Neural cell (in vitro differentiated cells): ENCODE measurements at regions not wholly inside any gene's neighbourhood (a gene's known extent, or its start where the extent isn't known, plus 50 kb on each side); places are given as distances from the start of the nearest gene placed in this dataset.
"Not testable (repeated sequence)": the region's sequence is repeated elsewhere in the genome, so short reads cannot be mapped to it uniquely, and the experiment has no call there.

Experiments
- EP300 ChIP-seq: fragments of 450-650 bp; conservative IDR thresholded peaks from 2 replicates; pipeline ENCODE4 v1.6.1; 2014; ENCODE audit warnings: antibody characterized with exemption, mild to moderate bottlenecking, moderate library complexity; ENCODE audit not compliant: poor library complexity, severe bottlenecking
- EZH2 ChIP-seq: fragments of 200-600, 300-800 bp; shearing (Covaris generic), sonication (generic); IDR thresholded peaks from 2 replicates; pipeline ENCODE4 v1.6.1; 2014; ENCODE audit warnings: antibody characterized with exemption, low read length, borderline replicate concordance, mild to moderate bottlenecking; ENCODE audit not compliant: insufficient read depth, poor library complexity, severe bottlenecking
- RAD21 ChIP-seq: fragments of 450-650 bp; conservative IDR thresholded peaks from 2 replicates; pipeline ENCODE4 v1.6.1; 2014; ENCODE audit warnings: antibody characterized with exemption, mild to moderate bottlenecking, moderate library complexity
- TF ChIP-seq, protein P1 (sequence below): IDR thresholded peaks from 2 replicates; pipeline ENCODE4 v1.6.1; 2012; ENCODE audit warnings: borderline replicate concordance
- TF ChIP-seq, protein P2 (sequence below): fragments of 450-650 bp; IDR thresholded peaks from 2 replicates; pipeline ENCODE4 v1.5.1; 2014; ENCODE audit warnings: antibody characterized with exemption, mild to moderate bottlenecking, moderate library complexity; ENCODE audit not compliant: poor library complexity, severe bottlenecking

DNA sequence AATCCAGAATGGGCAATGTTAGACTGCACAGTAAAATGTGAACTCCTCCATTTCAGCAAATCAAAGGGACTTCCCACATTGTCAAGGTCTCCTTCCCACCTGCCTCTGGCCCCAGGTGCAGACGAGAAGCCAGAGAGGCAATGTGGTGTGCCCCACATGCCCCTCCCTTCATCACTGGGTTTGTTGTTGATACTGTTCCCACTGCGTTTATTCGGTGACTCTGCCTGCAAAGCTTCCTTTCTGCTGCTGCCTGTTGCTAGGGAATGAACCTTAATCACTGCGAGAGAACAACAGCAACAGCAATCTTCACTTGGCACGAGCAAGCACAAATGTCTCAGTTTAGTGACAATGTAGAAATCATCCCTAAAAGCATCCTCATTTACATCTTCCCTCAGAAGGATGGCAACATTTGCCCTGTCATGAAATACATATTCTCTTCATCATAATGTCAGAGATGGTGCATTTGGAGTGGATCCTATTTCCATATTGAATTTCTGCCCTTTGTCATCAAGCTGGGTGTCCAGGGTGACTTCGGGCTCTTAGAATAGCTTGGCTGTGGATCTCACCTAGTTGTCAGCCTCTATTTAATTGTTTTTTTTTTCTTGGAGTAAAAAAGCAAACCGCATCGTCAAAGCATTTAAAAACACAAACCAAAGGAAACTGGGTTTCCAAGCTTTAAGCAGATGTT is 322.2 kb downstream of the BCL2L11 start:
- TF ChIP-seq EZH2, RAD21, EP300: not testable (repeated sequence)
- TF ChIP-seq, protein P1, sequence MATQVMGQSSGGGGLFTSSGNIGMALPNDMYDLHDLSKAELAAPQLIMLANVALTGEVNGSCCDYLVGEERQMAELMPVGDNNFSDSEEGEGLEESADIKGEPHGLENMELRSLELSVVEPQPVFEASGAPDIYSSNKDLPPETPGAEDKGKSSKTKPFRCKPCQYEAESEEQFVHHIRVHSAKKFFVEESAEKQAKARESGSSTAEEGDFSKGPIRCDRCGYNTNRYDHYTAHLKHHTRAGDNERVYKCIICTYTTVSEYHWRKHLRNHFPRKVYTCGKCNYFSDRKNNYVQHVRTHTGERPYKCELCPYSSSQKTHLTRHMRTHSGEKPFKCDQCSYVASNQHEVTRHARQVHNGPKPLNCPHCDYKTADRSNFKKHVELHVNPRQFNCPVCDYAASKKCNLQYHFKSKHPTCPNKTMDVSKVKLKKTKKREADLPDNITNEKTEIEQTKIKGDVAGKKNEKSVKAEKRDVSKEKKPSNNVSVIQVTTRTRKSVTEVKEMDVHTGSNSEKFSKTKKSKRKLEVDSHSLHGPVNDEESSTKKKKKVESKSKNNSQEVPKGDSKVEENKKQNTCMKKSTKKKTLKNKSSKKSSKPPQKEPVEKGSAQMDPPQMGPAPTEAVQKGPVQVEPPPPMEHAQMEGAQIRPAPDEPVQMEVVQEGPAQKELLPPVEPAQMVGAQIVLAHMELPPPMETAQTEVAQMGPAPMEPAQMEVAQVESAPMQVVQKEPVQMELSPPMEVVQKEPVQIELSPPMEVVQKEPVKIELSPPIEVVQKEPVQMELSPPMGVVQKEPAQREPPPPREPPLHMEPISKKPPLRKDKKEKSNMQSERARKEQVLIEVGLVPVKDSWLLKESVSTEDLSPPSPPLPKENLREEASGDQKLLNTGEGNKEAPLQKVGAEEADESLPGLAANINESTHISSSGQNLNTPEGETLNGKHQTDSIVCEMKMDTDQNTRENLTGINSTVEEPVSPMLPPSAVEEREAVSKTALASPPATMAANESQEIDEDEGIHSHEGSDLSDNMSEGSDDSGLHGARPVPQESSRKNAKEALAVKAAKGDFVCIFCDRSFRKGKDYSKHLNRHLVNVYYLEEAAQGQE, result not testable (repeated sequence)
- TF ChIP-seq, protein P2, sequence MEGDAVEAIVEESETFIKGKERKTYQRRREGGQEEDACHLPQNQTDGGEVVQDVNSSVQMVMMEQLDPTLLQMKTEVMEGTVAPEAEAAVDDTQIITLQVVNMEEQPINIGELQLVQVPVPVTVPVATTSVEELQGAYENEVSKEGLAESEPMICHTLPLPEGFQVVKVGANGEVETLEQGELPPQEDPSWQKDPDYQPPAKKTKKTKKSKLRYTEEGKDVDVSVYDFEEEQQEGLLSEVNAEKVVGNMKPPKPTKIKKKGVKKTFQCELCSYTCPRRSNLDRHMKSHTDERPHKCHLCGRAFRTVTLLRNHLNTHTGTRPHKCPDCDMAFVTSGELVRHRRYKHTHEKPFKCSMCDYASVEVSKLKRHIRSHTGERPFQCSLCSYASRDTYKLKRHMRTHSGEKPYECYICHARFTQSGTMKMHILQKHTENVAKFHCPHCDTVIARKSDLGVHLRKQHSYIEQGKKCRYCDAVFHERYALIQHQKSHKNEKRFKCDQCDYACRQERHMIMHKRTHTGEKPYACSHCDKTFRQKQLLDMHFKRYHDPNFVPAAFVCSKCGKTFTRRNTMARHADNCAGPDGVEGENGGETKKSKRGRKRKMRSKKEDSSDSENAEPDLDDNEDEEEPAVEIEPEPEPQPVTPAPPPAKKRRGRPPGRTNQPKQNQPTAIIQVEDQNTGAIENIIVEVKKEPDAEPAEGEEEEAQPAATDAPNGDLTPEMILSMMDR, result not testable (repeated sequence)
